ENCODE measurements at regions not wholly inside any gene's neighbourhood (a gene's known extent, or its start where the extent isn't known, plus 50 kb on each side); places are given as distances from the start of the nearest gene placed in this dataset.
"Not testable (repeated sequence)": the region's sequence is repeated elsewhere in the genome, so short reads cannot be mapped to it uniquely, and the experiment has no call there.

- TF ChIP-seq, protein P1, sequence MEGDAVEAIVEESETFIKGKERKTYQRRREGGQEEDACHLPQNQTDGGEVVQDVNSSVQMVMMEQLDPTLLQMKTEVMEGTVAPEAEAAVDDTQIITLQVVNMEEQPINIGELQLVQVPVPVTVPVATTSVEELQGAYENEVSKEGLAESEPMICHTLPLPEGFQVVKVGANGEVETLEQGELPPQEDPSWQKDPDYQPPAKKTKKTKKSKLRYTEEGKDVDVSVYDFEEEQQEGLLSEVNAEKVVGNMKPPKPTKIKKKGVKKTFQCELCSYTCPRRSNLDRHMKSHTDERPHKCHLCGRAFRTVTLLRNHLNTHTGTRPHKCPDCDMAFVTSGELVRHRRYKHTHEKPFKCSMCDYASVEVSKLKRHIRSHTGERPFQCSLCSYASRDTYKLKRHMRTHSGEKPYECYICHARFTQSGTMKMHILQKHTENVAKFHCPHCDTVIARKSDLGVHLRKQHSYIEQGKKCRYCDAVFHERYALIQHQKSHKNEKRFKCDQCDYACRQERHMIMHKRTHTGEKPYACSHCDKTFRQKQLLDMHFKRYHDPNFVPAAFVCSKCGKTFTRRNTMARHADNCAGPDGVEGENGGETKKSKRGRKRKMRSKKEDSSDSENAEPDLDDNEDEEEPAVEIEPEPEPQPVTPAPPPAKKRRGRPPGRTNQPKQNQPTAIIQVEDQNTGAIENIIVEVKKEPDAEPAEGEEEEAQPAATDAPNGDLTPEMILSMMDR (IDR thresholded peaks at IDR 0.05; ENCODE audit: borderline replicate concordance, insufficient read depth, low read depth, low read length), result no peak
- H3K4me3 ChIP-seq (ENCODE audit: low read depth, low read length), result no peak overlapping the region
These were observed 182.9 kb downstream of the MRPS30 start for GRCh38 chr5:44991693-44992092.

DNA sequence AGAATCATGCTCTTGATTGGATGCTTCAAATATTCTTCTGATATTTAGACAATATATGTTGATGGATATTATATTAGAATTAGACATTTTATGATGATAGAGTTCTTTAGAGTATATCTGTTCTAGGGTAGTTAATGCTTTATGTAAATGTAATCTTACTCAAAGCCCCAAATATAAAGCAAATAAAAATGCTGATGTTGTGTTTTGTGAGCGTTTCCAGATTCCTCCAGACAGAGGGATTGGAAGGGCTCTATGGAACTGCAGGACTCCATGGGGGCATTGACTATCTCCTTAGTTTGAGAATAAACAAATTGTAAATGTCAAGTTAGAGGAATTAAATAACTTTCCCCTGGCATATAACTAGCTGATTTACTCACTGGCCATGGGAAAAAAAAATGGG lies 184.5 kb downstream of the MRPS30 start:
- TF ChIP-seq, protein P1 (IDR thresholded peaks at IDR 0.05; ENCODE audit: borderline replicate concordance, insufficient read depth, low read depth, low read length), result no peak
- H3K4me3 ChIP-seq (ENCODE audit: low read depth, low read length), result no peak overlapping the region

DNA sequence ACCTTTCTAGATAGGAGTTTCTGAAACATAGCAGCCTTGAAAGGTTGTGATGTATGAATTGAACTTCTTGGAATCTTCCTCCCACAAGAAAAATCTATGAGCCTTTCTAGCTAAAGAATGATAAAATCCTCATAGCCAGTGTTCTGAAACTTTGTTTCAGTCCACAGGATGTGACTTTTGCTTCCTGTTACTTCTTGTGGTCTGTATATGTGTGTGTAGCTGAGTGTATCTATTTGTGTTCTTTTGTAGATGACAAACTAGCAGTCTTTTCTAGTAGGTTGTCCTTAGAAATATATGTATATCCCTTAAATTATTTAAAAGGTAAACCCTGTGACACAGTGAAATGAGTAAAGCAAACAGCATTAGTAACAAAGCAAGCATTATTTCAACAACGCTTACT lies 188.8 kb downstream of the MRPS30 start:
- no peak overlapping the region for H3K4me3 ChIP-seq (ENCODE audit: low read depth, low read length)
- TF ChIP-seq, protein P1 (IDR thresholded peaks at IDR 0.05; ENCODE audit: borderline replicate concordance, insufficient read depth, low read depth, low read length), result no peak

DNA sequence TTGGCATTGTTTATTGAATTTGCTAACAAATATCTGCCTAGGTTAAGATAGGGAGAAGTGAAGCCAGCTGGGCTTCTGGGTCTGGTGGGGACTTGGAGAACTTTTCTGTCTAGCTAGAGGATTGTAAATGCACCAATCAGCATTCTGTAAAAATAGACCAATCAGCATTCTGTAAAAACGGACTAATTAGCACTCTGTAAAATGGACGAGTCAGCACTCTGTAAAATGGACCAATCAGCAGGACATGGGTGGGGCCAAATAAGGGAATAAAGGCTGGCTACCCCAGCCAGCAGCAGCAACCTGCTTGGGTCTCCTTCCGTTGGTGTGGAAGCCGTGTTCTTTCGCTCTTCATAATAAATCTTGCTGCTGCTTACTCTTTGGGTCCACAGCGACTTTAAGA lies 198.4 kb downstream of the MRPS30 start:
- H3K4me3 ChIP-seq (ENCODE audit: low read depth, low read length), result not testable (repeated sequence)

DNA sequence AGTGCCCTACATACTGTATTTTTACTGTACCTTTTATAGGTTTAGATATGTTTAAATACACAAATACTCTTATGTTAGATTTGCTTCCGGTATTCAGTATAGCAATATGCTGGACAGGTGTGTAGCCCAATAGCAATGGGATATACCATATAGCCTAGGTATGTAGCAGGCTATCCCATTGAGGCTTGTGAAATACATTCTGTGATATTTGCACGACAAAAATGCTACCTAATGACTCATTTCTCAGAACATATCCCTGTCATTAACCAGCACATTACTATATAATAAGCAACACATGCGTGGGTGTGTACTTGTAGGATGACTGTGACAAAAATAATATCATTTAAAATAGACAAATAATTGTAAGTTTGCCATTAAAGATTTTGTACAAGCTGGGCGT lies 208.8 kb downstream of the MRPS30 start:
- no peak overlapping the region for H3K4me3 ChIP-seq (ENCODE audit: low read depth, low read length)
- TF ChIP-seq, protein P1 (IDR thresholded peaks at IDR 0.05; ENCODE audit: borderline replicate concordance, insufficient read depth, low read depth, low read length), result no peak

GRCh38 chr5:45029553-45029952 lies 220.8 kb downstream of the MRPS30 start:
- TF ChIP-seq, protein P1 (IDR thresholded peaks at IDR 0.05; ENCODE audit: borderline replicate concordance, insufficient read depth, low read depth, low read length), result no peak

DNA sequence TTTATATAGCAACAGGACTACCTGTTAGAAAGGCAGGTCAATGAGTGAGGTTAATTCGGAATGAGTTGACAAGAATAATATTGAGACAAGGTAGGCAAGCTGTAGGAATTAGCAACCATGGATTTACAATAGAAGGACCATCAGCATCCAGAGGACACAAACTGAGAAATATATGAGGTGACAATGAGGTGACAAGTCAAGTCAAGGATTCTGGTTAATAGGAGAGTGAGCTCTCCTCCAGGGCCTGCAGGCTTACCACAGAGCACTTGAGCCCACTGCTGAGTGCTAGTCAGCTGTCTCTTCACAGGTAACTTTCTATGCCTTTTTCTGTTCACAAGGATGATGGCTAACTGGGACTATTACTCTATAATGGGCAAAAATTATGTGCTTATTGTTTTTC lies 227.2 kb downstream of the MRPS30 start:
- TF ChIP-seq, protein P1 (IDR thresholded peaks at IDR 0.05; ENCODE audit: borderline replicate concordance, insufficient read depth, low read depth, low read length), result no peak
- H3K4me3 ChIP-seq (ENCODE audit: low read depth, low read length), result no peak overlapping the region

More at GRCh38 chr5:45029553-45029952, 220.8 kb downstream of the MRPS30 start:
- H3K4me3 ChIP-seq (ENCODE audit: low read depth, low read length), result no peak overlapping the region

DNA sequence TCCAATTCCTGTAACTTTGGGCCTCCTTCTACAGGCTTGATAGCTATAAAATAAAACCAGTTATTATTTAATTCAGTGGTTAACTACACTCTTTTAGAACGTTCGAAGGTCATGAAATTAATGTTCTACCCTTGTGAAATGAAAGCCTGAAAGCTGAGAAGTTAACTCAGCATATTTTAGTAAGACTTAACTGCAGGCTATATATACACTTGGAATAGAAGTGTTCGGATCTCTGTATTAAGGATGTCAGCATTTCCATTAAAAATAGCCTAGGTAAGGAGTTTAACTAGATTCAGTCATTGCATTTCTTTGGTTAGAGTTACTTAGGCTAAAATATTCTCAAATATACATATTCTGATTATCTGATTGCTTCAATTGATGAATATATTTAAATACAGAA lies 229.2 kb downstream of the MRPS30 start:
- no peak overlapping the region for H3K4me3 ChIP-seq (ENCODE audit: low read depth, low read length)
- TF ChIP-seq, protein P1 (IDR thresholded peaks at IDR 0.05; ENCODE audit: borderline replicate concordance, insufficient read depth, low read depth, low read length), result no peak
